ENCODE measurements at regions not wholly inside any gene's neighbourhood (a gene's known extent, or its start where the extent isn't known, plus 50 kb on each side); places are given as distances from the start of the nearest gene placed in this dataset.
"Not testable (repeated sequence)": the region's sequence is repeated elsewhere in the genome, so short reads cannot be mapped to it uniquely, and the experiment has no call there.

- intact Hi-C loops (cut with DNase I): no loop called here
- ATAC-seq: no peak
Measured at GRCh38 chr2:83378921-83379320, 1080.2 kb downstream of the SUCLG1 start.

GRCh38 chr2:83376731-83377130 lies 1082.3 kb downstream of the SUCLG1 start:
- WGBS: 63% methylated on average over 2 of the region's 2 CpGs
- Histone ChIP-seq H3K4me1 (ENCODE audit: control insufficient read depth, insufficient read depth, low read length) (no peaks in the 10 kb centered on the region), H3K27me3 (ENCODE audit: control insufficient read depth, insufficient read depth) (no peaks in the 10 kb centered on the region), H3K27ac (ENCODE audit: low read length) (no peak overlapping the region), H3K4me3 (ENCODE audit: low read length) (no peak overlapping the region), H3K9me3 (ENCODE audit: control insufficient read depth, low read length) (no peaks in the 10 kb centered on the region)
- ATAC-seq (no peak), DNase-seq (no peak)
- intact Hi-C loops (cut with DNase I): no loop called here

More at GRCh38 chr2:83378921-83379320, 1080.2 kb downstream of the SUCLG1 start:
- H3K4me1 ChIP-seq (ENCODE audit: control insufficient read depth, insufficient read depth, low read length): no peaks in the 10 kb centered on the region
- no peak for DNase-seq
- no peaks in the 10 kb centered on the region for H3K9me3 ChIP-seq (ENCODE audit: control insufficient read depth, low read length)
- H3K27me3 ChIP-seq (ENCODE audit: control insufficient read depth, insufficient read depth): no peaks in the 10 kb centered on the region
- H3K4me3 ChIP-seq (ENCODE audit: low read length): no peak overlapping the region
- no peak overlapping the region for H3K27ac ChIP-seq (ENCODE audit: low read length)

GRCh38 chr2:83370419-83370762 lies 1088.7 kb downstream of the SUCLG1 start:
- Histone ChIP-seq H3K4me1 (ENCODE audit: control insufficient read depth, insufficient read depth, low read length) (no peaks in the 10 kb centered on the region), H3K27ac (ENCODE audit: low read length) (no peak overlapping the region), H3K9me3 (ENCODE audit: control insufficient read depth, low read length) (no peaks in the 10 kb centered on the region), H3K27me3 (ENCODE audit: control insufficient read depth, insufficient read depth) (no peaks in the 10 kb centered on the region), H3K4me3 (ENCODE audit: low read length) (no peak overlapping the region)
- DNase-seq (no peak), ATAC-seq (no peak)
- intact Hi-C loops (cut with DNase I): no loop called here
- WGBS: 88% methylated on average over 2 of the region's 2 CpGs

GRCh38 chr2:83369601-83370418 lies 1089.3 kb downstream of the SUCLG1 start:
- no peak for DNase-seq
- no peaks in the 10 kb centered on the region for H3K9me3 ChIP-seq (ENCODE audit: control insufficient read depth, low read length)
- no peaks in the 10 kb centered on the region for H3K27me3 ChIP-seq (ENCODE audit: control insufficient read depth, insufficient read depth)
- H3K4me3 ChIP-seq (ENCODE audit: low read length): no peak overlapping the region
- H3K4me1 ChIP-seq (ENCODE audit: control insufficient read depth, insufficient read depth, low read length): no peaks in the 10 kb centered on the region
- intact Hi-C loops (cut with DNase I): no loop called here
- no peak for ATAC-seq
- 91% methylated on average over 6 of the region's 6 CpGs for WGBS
- no peak overlapping the region for H3K27ac ChIP-seq (ENCODE audit: low read length)

- Histone ChIP-seq H3K27ac (ENCODE audit: low read length) (no peak overlapping the region), H3K4me1 (ENCODE audit: control insufficient read depth, insufficient read depth, low read length) (no peaks in the 10 kb centered on the region), H3K4me3 (ENCODE audit: low read length) (no peak overlapping the region), H3K27me3 (ENCODE audit: control insufficient read depth, insufficient read depth) (no peaks in the 10 kb centered on the region), H3K9me3 (ENCODE audit: control insufficient read depth, low read length) (no peaks in the 10 kb centered on the region)
- ATAC-seq: no peak
- 64% methylated on average over 3 of the region's 3 CpGs for WGBS
- DNase-seq: no peak
- intact Hi-C loops (cut with DNase I): no loop called here
Measured at GRCh38 chr2:83368916-83369315, 1090.2 kb downstream of the SUCLG1 start.

GRCh38 chr2:83368461-83368860 lies 1090.6 kb downstream of the SUCLG1 start:
- ATAC-seq: no peak

GRCh38 chr2:83365476-83365875 lies 1093.6 kb downstream of the SUCLG1 start:
- H3K4me1 ChIP-seq (ENCODE audit: control insufficient read depth, insufficient read depth, low read length): no peaks in the 10 kb centered on the region
- ATAC-seq (no peak), DNase-seq (no peak)

More at GRCh38 chr2:83368461-83368860, 1090.6 kb downstream of the SUCLG1 start:
- H3K4me1 ChIP-seq (ENCODE audit: control insufficient read depth, insufficient read depth, low read length): no peaks in the 10 kb centered on the region
- no peak for DNase-seq
- intact Hi-C loops (cut with DNase I): no loop called here
- H3K9me3 ChIP-seq (ENCODE audit: control insufficient read depth, low read length): no peaks in the 10 kb centered on the region
- 77% methylated on average over 2 of the region's 2 CpGs for WGBS
- no peak overlapping the region for H3K27ac ChIP-seq (ENCODE audit: low read length)
- H3K4me3 ChIP-seq (ENCODE audit: low read length): no peak overlapping the region
- H3K27me3 ChIP-seq (ENCODE audit: control insufficient read depth, insufficient read depth): no peaks in the 10 kb centered on the region

GRCh38 chr2:83364264-83364663 lies 1094.8 kb downstream of the SUCLG1 start:
- Histone ChIP-seq H3K27me3 (ENCODE audit: control insufficient read depth, insufficient read depth) (no peaks in the 10 kb centered on the region), H3K4me3 (ENCODE audit: low read length) (no peak overlapping the region), H3K27ac (ENCODE audit: low read length) (no peak overlapping the region), H3K9me3 (ENCODE audit: control insufficient read depth, low read length) (no peaks in the 10 kb centered on the region), H3K4me1 (ENCODE audit: control insufficient read depth, insufficient read depth, low read length) (no peaks in the 10 kb centered on the region)
- DNase-seq (no peak), ATAC-seq (no peak)
- WGBS: 49% methylated on average over 2 of the region's 2 CpGs
- intact Hi-C loops (cut with DNase I): no loop called here

More at GRCh38 chr2:83365476-83365875, 1093.6 kb downstream of the SUCLG1 start:
- no peaks in the 10 kb centered on the region for H3K27me3 ChIP-seq (ENCODE audit: control insufficient read depth, insufficient read depth)
- intact Hi-C loops (cut with DNase I): no loop called here
- H3K9me3 ChIP-seq (ENCODE audit: control insufficient read depth, low read length): no peaks in the 10 kb centered on the region
- H3K27ac ChIP-seq (ENCODE audit: low read length): no peak overlapping the region
- H3K4me3 ChIP-seq (ENCODE audit: low read length): no peak overlapping the region

- H3K9me3 ChIP-seq (ENCODE audit: control insufficient read depth, low read length); H3K4me1 ChIP-seq (ENCODE audit: control insufficient read depth, insufficient read depth, low read length); H3K27ac ChIP-seq (ENCODE audit: low read length); H3K27me3 ChIP-seq (ENCODE audit: control insufficient read depth, insufficient read depth); H3K4me3 ChIP-seq (ENCODE audit: low read length); DNase-seq; intact Hi-C loops (cut with DNase I); ATAC-seq: not testable (repeated sequence)
Measured at GRCh38 chr2:83363138-83363537, 1095.9 kb downstream of the SUCLG1 start.

- H3K9me3 ChIP-seq (ENCODE audit: control insufficient read depth, low read length): no peaks in the 10 kb centered on the region
- H3K4me3 ChIP-seq (ENCODE audit: low read length): no peak overlapping the region
- 84% methylated on average over 3 of the region's 3 CpGs for WGBS
- H3K27ac ChIP-seq (ENCODE audit: low read length): no peak overlapping the region
- ATAC-seq (no peak), DNase-seq (no peak)
- H3K27me3 ChIP-seq (ENCODE audit: control insufficient read depth, insufficient read depth): no peaks in the 10 kb centered on the region
- intact Hi-C loops (cut with DNase I): no loop called here
- H3K4me1 ChIP-seq (ENCODE audit: control insufficient read depth, insufficient read depth, low read length): no peaks in the 10 kb centered on the region
Measured at GRCh38 chr2:83359336-83359735, 1099.7 kb downstream of the SUCLG1 start.

GRCh38 chr2:83342860-83343329 lies 1116.2 kb downstream of the SUCLG1 start:
- H3K4me3 ChIP-seq (ENCODE audit: low read length): no peak overlapping the region
- no peaks in the 10 kb centered on the region for H3K9me3 ChIP-seq (ENCODE audit: control insufficient read depth, low read length)
- no peak overlapping the region for H3K27ac ChIP-seq (ENCODE audit: low read length)
- intact Hi-C loops (cut with DNase I): no loop called here
- 82% methylated on average over 2 of the region's 2 CpGs for WGBS
- ATAC-seq (no peak), DNase-seq (no peak)
- H3K27me3 ChIP-seq (ENCODE audit: control insufficient read depth, insufficient read depth): no peaks in the 10 kb centered on the region
- H3K4me1 ChIP-seq (ENCODE audit: control insufficient read depth, insufficient read depth, low read length): no peaks in the 10 kb centered on the region

GRCh38 chr2:83340424-83340823 lies 1118.7 kb downstream of the SUCLG1 start:
- ATAC-seq (no peak), DNase-seq (no peak)
- 91% methylated on average over 3 of the region's 3 CpGs for WGBS
- H3K27me3 ChIP-seq (ENCODE audit: control insufficient read depth, insufficient read depth): no peaks in the 10 kb centered on the region
- no peaks in the 10 kb centered on the region for H3K9me3 ChIP-seq (ENCODE audit: control insufficient read depth, low read length)
- H3K27ac ChIP-seq (ENCODE audit: low read length): no peak overlapping the region
- no peaks in the 10 kb centered on the region for H3K4me1 ChIP-seq (ENCODE audit: control insufficient read depth, insufficient read depth, low read length)
- no peak overlapping the region for H3K4me3 ChIP-seq (ENCODE audit: low read length)
- intact Hi-C loops (cut with DNase I): no loop called here
